Testis (tissue), 2 donors: ENCODE measurements at regions not wholly inside any gene's neighbourhood (a gene's known extent, or its start where the extent isn't known, plus 50 kb on each side); places are given as distances from the start of the nearest gene placed in this dataset.

Experiments
- DNase-seq: peaks from one replicate; pipeline ENCODE4 v3.0.0-alpha.2; 2019
- H3K27ac ChIP-seq, 2 donors: fragments of 200-600 bp; sonication (generic); one replicate each; pipeline ENCODE4 v1.5.1; 2019
- H3K27me3 ChIP-seq: fragments of 200-600 bp; sonication (generic); one replicate; pipeline ENCODE4 v1.5.1; 2019
- H3K36me3 ChIP-seq: fragments of 200-600 bp; sonication (generic); one replicate; pipeline ENCODE4 v1.5.1; 2017; ENCODE audit warnings: low read depth; ENCODE audit errors: missing control alignments
- H3K4me1 ChIP-seq: fragments of 200-600 bp; sonication (generic); one replicate; pipeline ENCODE4 v1.5.1; 2019
- H3K4me3 ChIP-seq, 2 donors: fragments of 200-600 bp; sonication (generic); one replicate each; pipeline ENCODE4 v1.5.1; 2017 to 2019
- H3K9me3 ChIP-seq: fragments of 200-600 bp; sonication (generic); one replicate; pipeline ENCODE4 v1.5.1; 2017
- CTCF ChIP-seq, 3 experiments: fragments of 450-650 bp in 2 of 3; fragments of 200-600 bp in 1 of 3; sonication (generic) in 1 of 3; IDR thresholded peaks; one replicate each; pipeline ENCODE4 v1.5.1; 2016 to 2019; ENCODE audit warnings: antibody characterized with exemption in 3 of 3, mild to moderate bottlenecking in 2 of 3, moderate library complexity in 1 of 3
- POLR2A ChIP-seq: fragments of 450-650 bp; IDR thresholded peaks from one replicate; pipeline ENCODE4 v1.6.1; 2017; ENCODE audit warnings: antibody characterized with exemption, mild to moderate bottlenecking, moderate library complexity
- WGBS, 2 donors: methylation state at CpG; one replicate each; pipeline ENCODE4 v1.1.5; 2018; 5-methylcytosine and 5-hydroxymethylcytosine counted together
- intact Hi-C: fragments of 100-400 bp; cut with DNase I; formaldehyde crosslinking; loops from one replicate; pipeline ENCODE4 v1.15.1; 2023; ENCODE audit warnings: low total_unique reads

DNA sequence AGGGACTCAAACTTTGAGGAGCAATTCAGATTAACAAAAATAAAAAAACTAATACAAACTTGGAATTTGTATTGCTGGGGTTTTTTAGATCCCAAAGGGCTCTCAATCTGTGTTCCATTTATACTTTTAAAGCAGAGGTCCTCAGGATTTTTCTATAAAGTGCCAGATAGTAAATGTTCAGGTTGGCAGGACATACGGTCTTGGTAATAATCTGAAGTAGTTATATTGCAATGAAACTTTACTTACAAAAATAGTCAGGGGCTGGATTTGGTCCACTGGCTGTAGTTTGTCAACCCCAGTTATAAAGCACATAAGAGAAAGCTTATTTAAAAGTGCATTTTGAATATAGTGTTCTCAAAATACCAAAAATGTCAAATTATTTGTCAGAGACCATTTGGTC is 164.1 kb upstream of the CTSO start:
- no peak overlapping the region for H3K27ac ChIP-seq
- WGBS, 2 donors: 0 to 86% methylated on average over 1 of the region's 1 CpG
- no peaks in the 10 kb centered on the region for H3K4me1 ChIP-seq
- no peak for DNase-seq
- intact Hi-C loops: no loop called here
- H3K36me3 ChIP-seq: no peaks in the 10 kb centered on the region
- TF ChIP-seq POLR2A: no peak
- no peak for TF ChIP-seq CTCF (IDR thresholded peaks at IDR 0.05)
- H3K27me3 ChIP-seq: no peaks in the 10 kb centered on the region
- no peak overlapping the region for H3K4me3 ChIP-seq
- H3K9me3 ChIP-seq: no peaks in the 10 kb centered on the region

GRCh38 chr4:156116991-156117390 is 163.3 kb upstream of the CTSO start:
- no peak for DNase-seq
- no peak overlapping the region for H3K4me3 ChIP-seq
- no peak for TF ChIP-seq CTCF (IDR thresholded peaks at IDR 0.05)
- no peak for TF ChIP-seq POLR2A
- no peaks in the 10 kb centered on the region for H3K4me1 ChIP-seq
- no peaks in the 10 kb centered on the region for H3K36me3 ChIP-seq
- no peaks in the 10 kb centered on the region for H3K9me3 ChIP-seq
- H3K27ac ChIP-seq: no peak overlapping the region
- intact Hi-C loops: no loop called here
- H3K27me3 ChIP-seq: no peaks in the 10 kb centered on the region

DNA sequence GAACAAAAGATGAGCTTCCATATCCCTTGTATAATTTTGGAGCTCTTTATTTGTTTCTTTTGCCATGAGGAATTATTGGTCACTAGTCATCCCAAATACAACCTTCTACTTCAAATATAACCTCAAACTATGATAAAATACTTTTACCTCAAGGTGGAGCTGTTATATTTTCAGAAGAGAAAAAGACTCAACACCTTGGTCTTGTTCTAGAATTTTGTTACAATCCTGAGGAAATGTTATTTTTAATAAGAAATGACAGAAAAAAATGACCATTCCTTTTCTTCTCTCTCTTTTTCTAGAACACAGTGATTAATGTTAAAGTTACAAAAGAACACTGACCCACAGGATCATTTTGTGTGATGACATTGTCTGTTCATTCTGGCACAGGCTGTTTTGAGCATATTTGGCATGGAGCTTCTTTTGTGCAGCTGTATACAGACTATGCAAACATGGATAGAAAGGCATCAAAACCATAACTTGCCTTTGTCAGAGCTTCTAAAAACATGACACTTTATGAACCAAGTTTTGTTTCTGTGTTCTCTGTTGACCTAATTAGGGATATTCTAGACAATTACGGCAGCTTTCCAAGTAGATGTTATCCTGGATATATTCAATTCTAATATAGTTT is 159.6 kb upstream of the CTSO start:
- intact Hi-C loops: no loop called here
- Histone ChIP-seq H3K9me3 (no peaks in the 10 kb centered on the region), H3K4me3 (no peak overlapping the region), H3K27me3 (no peaks in the 10 kb centered on the region), H3K27ac (no peak overlapping the region), H3K4me1 (no peaks in the 10 kb centered on the region), H3K36me3 (no peaks in the 10 kb centered on the region)
- TF ChIP-seq CTCF (IDR thresholded peaks at IDR 0.05): no peak
- no peak for TF ChIP-seq POLR2A
- 59 to 63% methylated on average over 1 of the region's 1 CpG for WGBS, 2 donors
- no peak for DNase-seq

GRCh38 chr4:156111686-156112085 is 158.0 kb upstream of the CTSO start:
- whole genome bisulfite sequencing, 2 donors: 64% methylated on average over 5 of the region's 5 CpGs
- no peaks in the 10 kb centered on the region for H3K4me1 ChIP-seq
- H3K9me3 ChIP-seq: no peaks in the 10 kb centered on the region

More at GRCh38 chr4:156111686-156112085, 158.0 kb upstream of the CTSO start:
- Histone ChIP-seq H3K4me3 (no peak overlapping the region), H3K36me3 (no peaks in the 10 kb centered on the region), H3K27me3 (no peaks in the 10 kb centered on the region), H3K27ac (no peak overlapping the region)
- DNase-seq: no peak
- no peak for TF ChIP-seq CTCF (IDR thresholded peaks at IDR 0.05)
- TF ChIP-seq POLR2A: no peak
- intact Hi-C loops: no loop called here
